ENCODE measurements at regions not wholly inside any gene's neighbourhood (a gene's known extent, or its start where the extent isn't known, plus 50 kb on each side); places are given as distances from the start of the nearest gene placed in this dataset.

DNA sequence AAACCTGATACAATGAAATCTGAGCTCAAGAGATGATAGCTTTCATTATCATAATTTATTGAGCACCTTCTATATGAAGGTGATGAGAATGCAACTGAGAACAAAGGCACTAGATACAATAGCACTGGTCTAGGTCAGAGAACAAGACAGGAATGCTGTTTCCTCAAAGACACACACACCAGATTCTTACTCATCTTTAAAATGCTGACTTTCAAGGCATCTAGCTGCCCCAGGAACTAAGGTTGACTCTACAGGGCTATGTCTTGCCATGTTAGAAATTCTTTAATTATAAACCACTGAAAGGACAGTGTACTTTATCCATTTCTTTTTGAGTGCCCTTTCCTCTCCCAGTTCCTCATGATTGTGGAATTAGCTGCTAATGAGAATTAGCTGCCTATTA, 195.4 kb upstream of the RMST start:
- H3K27me3 ChIP-seq (ENCODE audit: control insufficient read depth, low read length): no peaks in the 10 kb centered on the region

DNA sequence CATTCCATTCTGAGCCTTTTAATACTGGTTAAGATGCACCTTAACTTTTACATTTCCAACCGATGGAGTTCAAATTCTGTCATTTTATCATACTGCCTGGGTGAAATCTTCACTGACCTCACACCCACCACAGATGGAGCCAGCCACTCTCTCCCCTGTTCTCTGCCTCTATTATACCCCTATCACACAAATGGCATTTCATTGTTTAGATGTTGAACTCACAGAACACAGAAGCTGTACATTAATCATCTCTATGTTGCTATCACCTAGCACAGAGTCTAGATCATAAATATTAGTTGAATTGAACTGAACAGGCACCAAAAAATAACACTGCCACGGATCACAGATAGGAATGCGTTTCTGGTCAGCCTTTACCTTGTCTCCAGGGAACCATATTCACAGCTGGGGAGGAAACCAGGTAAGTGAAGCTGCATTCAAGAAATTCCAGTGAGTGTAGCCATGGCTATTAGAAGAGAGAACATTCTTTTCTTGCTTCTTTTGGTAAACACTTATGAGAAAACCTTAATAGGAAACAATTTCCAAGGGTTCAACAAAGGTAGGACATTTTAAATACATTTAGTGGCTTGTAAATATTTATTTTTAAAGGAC, 194.9 kb upstream of the RMST start:
- TF ChIP-seq EZH2phosphoT487 (IDR thresholded peaks at IDR 0.05; ENCODE audit: borderline replicate concordance, low read length): no peak
- TF ChIP-seq, protein P1, sequence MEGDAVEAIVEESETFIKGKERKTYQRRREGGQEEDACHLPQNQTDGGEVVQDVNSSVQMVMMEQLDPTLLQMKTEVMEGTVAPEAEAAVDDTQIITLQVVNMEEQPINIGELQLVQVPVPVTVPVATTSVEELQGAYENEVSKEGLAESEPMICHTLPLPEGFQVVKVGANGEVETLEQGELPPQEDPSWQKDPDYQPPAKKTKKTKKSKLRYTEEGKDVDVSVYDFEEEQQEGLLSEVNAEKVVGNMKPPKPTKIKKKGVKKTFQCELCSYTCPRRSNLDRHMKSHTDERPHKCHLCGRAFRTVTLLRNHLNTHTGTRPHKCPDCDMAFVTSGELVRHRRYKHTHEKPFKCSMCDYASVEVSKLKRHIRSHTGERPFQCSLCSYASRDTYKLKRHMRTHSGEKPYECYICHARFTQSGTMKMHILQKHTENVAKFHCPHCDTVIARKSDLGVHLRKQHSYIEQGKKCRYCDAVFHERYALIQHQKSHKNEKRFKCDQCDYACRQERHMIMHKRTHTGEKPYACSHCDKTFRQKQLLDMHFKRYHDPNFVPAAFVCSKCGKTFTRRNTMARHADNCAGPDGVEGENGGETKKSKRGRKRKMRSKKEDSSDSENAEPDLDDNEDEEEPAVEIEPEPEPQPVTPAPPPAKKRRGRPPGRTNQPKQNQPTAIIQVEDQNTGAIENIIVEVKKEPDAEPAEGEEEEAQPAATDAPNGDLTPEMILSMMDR (IDR thresholded peaks at IDR 0.05; ENCODE audit: low read depth, low read length, poor library complexity, severe bottlenecking): no peak
- Histone ChIP-seq H4K20me1 (ENCODE audit: control insufficient read depth, insufficient read depth, low read depth, low read length) (no peaks in the 10 kb centered on the region), H3K9me3 (ENCODE audit: control insufficient read depth, insufficient read depth, low read length) (no peaks in the 10 kb centered on the region; the same call in 1 of the 2 replicates), H3F3A (ENCODE audit: control insufficient read depth, insufficient read depth) (no peaks in the 10 kb centered on the region), H3K4me1 (ENCODE audit: control insufficient read depth, low read length) (no peaks in the 10 kb centered on the region), H3K4me2 (ENCODE audit: low read length) (no peak overlapping the region), H3K4me3 (ENCODE audit: low read length) (no peak overlapping the region), H3K27ac (ENCODE audit: low read depth, low read length) (no peak overlapping the region), H3K36me3 (ENCODE audit: control insufficient read depth, low read length) (no peaks in the 10 kb centered on the region), H3K79me2 (ENCODE audit: control insufficient read depth, low read length) (no peaks in the 10 kb centered on the region), H3K9me2 (replicated peaks; ENCODE audit: control insufficient read depth, low read length) (no peaks in the 10 kb centered on the region), H3K27me3 (ENCODE audit: control insufficient read depth, low read length) (no peaks in the 10 kb centered on the region)

More for the DNA sequence above, 195.4 kb upstream of the RMST start:
- Histone ChIP-seq H3K4me2 (ENCODE audit: low read length) (no peak overlapping the region), H3K36me3 (ENCODE audit: control insufficient read depth, low read length) (no peaks in the 10 kb centered on the region), H3K4me3 (ENCODE audit: low read length) (no peak overlapping the region), H3K79me2 (ENCODE audit: control insufficient read depth, low read length) (no peaks in the 10 kb centered on the region), H3K9me3 (ENCODE audit: control insufficient read depth, insufficient read depth, low read length) (no peaks in the 10 kb centered on the region; the same call in 1 of the 2 replicates), H3K9me2 (replicated peaks; ENCODE audit: control insufficient read depth, low read length) (no peaks in the 10 kb centered on the region), H3K4me1 (ENCODE audit: control insufficient read depth, low read length) (no peaks in the 10 kb centered on the region), H3F3A (ENCODE audit: control insufficient read depth, insufficient read depth) (no peaks in the 10 kb centered on the region), H3K27ac (ENCODE audit: low read depth, low read length) (no peak overlapping the region), H4K20me1 (ENCODE audit: control insufficient read depth, insufficient read depth, low read depth, low read length) (no peaks in the 10 kb centered on the region)
- TF ChIP-seq, protein P1 (IDR thresholded peaks at IDR 0.05; ENCODE audit: low read depth, low read length, poor library complexity, severe bottlenecking): no peak
- TF ChIP-seq EZH2phosphoT487 (IDR thresholded peaks at IDR 0.05; ENCODE audit: borderline replicate concordance, low read length): no peak

DNA sequence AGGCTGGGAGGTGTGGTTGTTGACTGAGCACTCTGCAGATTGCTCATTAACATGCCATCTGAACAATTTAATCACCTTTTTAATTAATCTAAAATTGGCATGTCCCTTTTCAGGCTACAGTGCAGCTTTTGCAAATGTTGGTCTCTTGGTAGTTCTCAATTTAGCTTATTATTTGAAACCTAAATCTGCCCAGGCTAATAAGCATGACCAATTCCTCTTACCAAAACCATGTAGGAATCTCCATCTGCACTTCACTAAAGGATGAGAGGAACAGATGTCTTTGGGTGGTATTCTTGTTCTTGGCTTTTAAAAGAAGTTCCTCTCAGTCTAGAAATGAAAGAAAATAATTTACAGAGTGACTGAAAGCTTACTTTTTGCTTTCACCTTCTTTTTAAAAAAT, 190.1 kb upstream of the RMST start:
- H3K27ac ChIP-seq (ENCODE audit: low read depth, low read length): no peak overlapping the region

More for the DNA sequence above, 190.1 kb upstream of the RMST start:
- no peak overlapping the region for H3K4me2 ChIP-seq (ENCODE audit: low read length)
- no peak overlapping the region for H3K4me3 ChIP-seq (ENCODE audit: low read length)
- H3K36me3 ChIP-seq (ENCODE audit: control insufficient read depth, low read length): no peaks in the 10 kb centered on the region
- no peaks in the 10 kb centered on the region for H3K27me3 ChIP-seq (ENCODE audit: control insufficient read depth, low read length)
- H3K9me3 ChIP-seq (ENCODE audit: control insufficient read depth, insufficient read depth, low read length): no peaks in the 10 kb centered on the region; the same call in 1 of the 2 replicates
- no peaks in the 10 kb centered on the region for H4K20me1 ChIP-seq (ENCODE audit: control insufficient read depth, insufficient read depth, low read depth, low read length)
- no peaks in the 10 kb centered on the region for H3K9me2 ChIP-seq (replicated peaks; ENCODE audit: control insufficient read depth, low read length)
- no peaks in the 10 kb centered on the region for H3K79me2 ChIP-seq (ENCODE audit: control insufficient read depth, low read length)
- no peaks in the 10 kb centered on the region for H3F3A ChIP-seq (ENCODE audit: control insufficient read depth, insufficient read depth)
- no peak for TF ChIP-seq EZH2phosphoT487 (IDR thresholded peaks at IDR 0.05; ENCODE audit: borderline replicate concordance, low read length)
- TF ChIP-seq, protein P1 (IDR thresholded peaks at IDR 0.05; ENCODE audit: low read depth, low read length, poor library complexity, severe bottlenecking): no peak
- H3K4me1 ChIP-seq (ENCODE audit: control insufficient read depth, low read length): no peaks in the 10 kb centered on the region

Data from DOHH2 (cell line).